HG03558 (cell line): ENCODE measurements at regions not wholly inside any gene's neighbourhood (a gene's known extent, or its start where the extent isn't known, plus 50 kb on each side); places are given as distances from the start of the nearest gene placed in this dataset.

Experiments
- ATAC-seq: cut with Tn5 transposase; IDR thresholded peaks from one replicate; pipeline ENCODE4 v1.9.1; 2021; ENCODE audit warnings: moderate number of reproducible peaks; ENCODE audit not compliant: unreplicated experiment; ENCODE audit errors: extremely low read depth

- ATAC-seq: no peak
Observed at GRCh38 chrX:39836802-39837420, 260.8 kb downstream of the BCOR start.

- ATAC-seq: no peak
Observed at GRCh38 chrX:39837688-39838087, 260.1 kb downstream of the BCOR start.

- no peak for ATAC-seq
Observed at GRCh38 chrX:39839371-39839770, 258.4 kb downstream of the BCOR start.

GRCh38 chrX:39840133-39840532 is 257.6 kb downstream of the BCOR start:
- no peak for ATAC-seq

GRCh38 chrX:39840581-39841093 is 257.1 kb downstream of the BCOR start:
- no peak for ATAC-seq

- no peak for ATAC-seq
Observed at GRCh38 chrX:39841604-39842003, 256.2 kb downstream of the BCOR start.

- no peak for ATAC-seq
Observed at GRCh38 chrX:39842281-39842973, 255.3 kb downstream of the BCOR start.

GRCh38 chrX:39843318-39843717 is 254.4 kb downstream of the BCOR start:
- ATAC-seq: no peak

GRCh38 chrX:39845233-39845632 is 252.5 kb downstream of the BCOR start:
- no peak for ATAC-seq

GRCh38 chrX:39846460-39846859 is 251.3 kb downstream of the BCOR start:
- ATAC-seq: no peak

- ATAC-seq: no peak
Observed at GRCh38 chrX:39848243-39848642, 249.5 kb downstream of the BCOR start.

GRCh38 chrX:39848900-39849299 is 248.9 kb downstream of the BCOR start:
- no peak for ATAC-seq

- no peak for ATAC-seq
Observed at GRCh38 chrX:39850209-39850608, 247.5 kb downstream of the BCOR start.

- no peak for ATAC-seq
Observed at GRCh38 chrX:39850630-39851152, 247.1 kb downstream of the BCOR start.

- ATAC-seq: no peak
Observed at GRCh38 chrX:39851745-39852455, 245.9 kb downstream of the BCOR start.

- ATAC-seq: no peak
Observed at GRCh38 chrX:39852491-39852890, 245.3 kb downstream of the BCOR start.

- ATAC-seq: no peak
Observed at GRCh38 chrX:39853417-39854030, 244.2 kb downstream of the BCOR start.

GRCh38 chrX:39854772-39855747 is 242.7 kb downstream of the BCOR start:
- ATAC-seq: peak; percentile 34

GRCh38 chrX:39855748-39856129 is 242.0 kb downstream of the BCOR start:
- no peak for ATAC-seq
